ENCODE measurements at regions not wholly inside any gene's neighbourhood (a gene's known extent, or its start where the extent isn't known, plus 50 kb on each side); places are given as distances from the start of the nearest gene placed in this dataset.

DNA sequence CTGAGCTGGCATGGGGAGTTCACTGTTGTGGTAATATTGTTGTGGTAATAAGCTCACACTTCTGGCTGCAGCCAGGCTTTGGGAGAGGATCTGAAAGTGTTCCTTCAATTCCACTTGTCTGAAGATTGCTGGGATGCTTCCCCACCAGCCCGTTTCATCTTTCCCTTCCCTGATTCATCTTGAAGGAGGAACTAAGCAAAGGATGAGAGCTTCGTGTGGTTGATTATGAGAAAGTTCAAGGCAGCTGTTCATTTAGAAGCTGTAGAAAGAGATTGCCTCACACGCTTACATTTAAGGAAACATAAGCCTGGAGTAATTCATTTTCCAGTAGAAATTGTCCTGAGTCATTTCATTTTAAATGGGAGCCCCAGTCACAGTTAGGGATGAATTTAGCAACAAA lies 122.4 kb upstream of the GAS1 start:
- no peak overlapping the region for H3K27ac Mint-ChIP-seq
- Histone ChIP-seq H3K36me3 (ENCODE audit: insufficient read depth, low read length) (no peaks in the 10 kb centered on the region), H3K4me3 (ENCODE audit: low read length) (no peak overlapping the region), H3K4me1 (ENCODE audit: insufficient read depth, low read length) (no peaks in the 10 kb centered on the region), H3K9me3 (ENCODE audit: low read length) (no peaks in the 10 kb centered on the region), H3K27me3 (ENCODE audit: insufficient read depth, low read length, poor library complexity, severe bottlenecking) (no peaks in the 10 kb centered on the region), H3K27ac (ENCODE audit: low read depth, low read length) (no peak overlapping the region)
- ChIA-PET POLR2A (no interaction called here), CTCF (no interaction called here)
- no peaks in the 10 kb centered on the region for H3K36me3 Mint-ChIP-seq
- peaks cover 1 to 12% of the 10 kb centered on the region in 2 donors for H3K27me3 Mint-ChIP-seq
- H3K4me3 Mint-ChIP-seq: no peak overlapping the region
- DNase-seq: no peak
- no peaks in the 10 kb centered on the region for H3K4me1 Mint-ChIP-seq
- H3K9me3 Mint-ChIP-seq: no peaks in the 10 kb centered on the region

DNA sequence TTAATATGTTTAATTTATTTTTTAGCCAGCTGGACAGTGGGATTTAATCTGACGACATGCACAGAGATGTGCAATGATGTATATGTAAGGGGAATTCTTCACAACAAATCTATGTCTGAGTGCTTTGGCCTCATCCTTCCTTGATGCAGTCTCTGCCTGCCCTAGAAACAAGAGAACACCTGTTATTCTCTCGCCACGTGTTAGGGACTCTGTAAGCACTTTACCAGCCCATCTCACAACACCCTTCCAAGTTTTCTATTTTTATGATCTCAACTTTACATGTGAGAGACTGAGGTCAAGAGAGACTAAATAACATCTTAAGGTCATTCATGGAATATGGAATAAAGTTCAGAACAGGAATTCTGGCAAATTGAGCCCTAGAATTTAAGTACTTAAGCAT lies 123.0 kb upstream of the GAS1 start:
- peaks cover 1 to 12% of the 10 kb centered on the region in 2 donors for H3K27me3 Mint-ChIP-seq
- Histone ChIP-seq H3K4me3 (ENCODE audit: low read length) (no peak overlapping the region), H3K36me3 (ENCODE audit: insufficient read depth, low read length) (no peaks in the 10 kb centered on the region), H3K27me3 (ENCODE audit: insufficient read depth, low read length, poor library complexity, severe bottlenecking) (no peaks in the 10 kb centered on the region), H3K9me3 (ENCODE audit: low read length) (no peaks in the 10 kb centered on the region), H3K27ac (ENCODE audit: low read depth, low read length) (no peak overlapping the region), H3K4me1 (ENCODE audit: insufficient read depth, low read length) (no peaks in the 10 kb centered on the region)
- POLR2A ChIA-PET: no interaction called here
- no peaks in the 10 kb centered on the region for H3K36me3 Mint-ChIP-seq
- no peak overlapping the region for H3K4me3 Mint-ChIP-seq
- no peaks in the 10 kb centered on the region for H3K4me1 Mint-ChIP-seq
- no peaks in the 10 kb centered on the region for H3K9me3 Mint-ChIP-seq
- no peak overlapping the region for H3K27ac Mint-ChIP-seq
- no peak for DNase-seq
- CTCF ChIA-PET: no interaction called here

- H3K4me1 Mint-ChIP-seq: no peaks in the 10 kb centered on the region
These were observed 124.2 kb upstream of the GAS1 start for GRCh38 chr9:87071473-87071872.

DNA sequence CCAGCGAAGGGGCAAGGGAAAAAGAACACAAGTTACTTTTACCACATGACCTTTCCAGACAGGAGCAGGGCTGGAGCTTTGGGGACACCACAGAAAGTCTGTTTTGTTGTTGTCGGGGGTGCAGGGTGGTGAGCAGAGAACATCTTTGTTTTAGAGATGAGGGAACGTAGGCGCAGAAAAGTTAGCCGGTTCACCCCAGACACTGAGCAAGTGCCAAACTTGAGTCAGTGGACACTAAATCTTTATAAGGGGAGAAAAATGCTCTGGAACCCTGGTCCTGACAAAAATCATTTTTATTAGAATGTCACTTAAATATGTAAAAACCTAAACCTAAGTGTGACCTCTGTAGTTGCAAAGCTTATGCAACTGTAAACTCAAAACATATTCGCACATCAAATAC lies 126.4 kb upstream of the GAS1 start:
- Histone ChIP-seq H3K9me3 (ENCODE audit: low read length) (no peaks in the 10 kb centered on the region), H3K27ac (ENCODE audit: low read depth, low read length) (no peak overlapping the region), H3K4me1 (ENCODE audit: insufficient read depth, low read length) (no peaks in the 10 kb centered on the region), H3K36me3 (ENCODE audit: insufficient read depth, low read length) (no peaks in the 10 kb centered on the region), H3K4me3 (ENCODE audit: low read length) (no peak overlapping the region), H3K27me3 (ENCODE audit: insufficient read depth, low read length, poor library complexity, severe bottlenecking) (no peaks in the 10 kb centered on the region)
- no peak for DNase-seq
- peaks cover 4 to 12% of the 10 kb centered on the region in 2 donors for H3K27me3 Mint-ChIP-seq
- H3K27ac Mint-ChIP-seq: no peak overlapping the region
- POLR2A ChIA-PET: no interaction called here
- H3K9me3 Mint-ChIP-seq: peaks cover 0 to under 1% (median 0%) of the 10 kb centered on the region in 5 donors
- H3K4me3 Mint-ChIP-seq: no peak overlapping the region
- no peaks in the 10 kb centered on the region for H3K36me3 Mint-ChIP-seq
- CTCF ChIA-PET: no interaction called here
- no peaks in the 10 kb centered on the region for H3K4me1 Mint-ChIP-seq

More at GRCh38 chr9:87071473-87071872, 124.2 kb upstream of the GAS1 start:
- no peak for DNase-seq
- H3K36me3 ChIP-seq (ENCODE audit: insufficient read depth, low read length): no peaks in the 10 kb centered on the region
- H3K27ac Mint-ChIP-seq: no peak overlapping the region
- peaks cover 1 to 12% of the 10 kb centered on the region in 2 donors for H3K27me3 Mint-ChIP-seq
- ChIA-PET CTCF (no interaction called here), POLR2A (no interaction called here)
- H3K4me1 ChIP-seq (ENCODE audit: insufficient read depth, low read length): no peaks in the 10 kb centered on the region
- no peak overlapping the region for H3K4me3 Mint-ChIP-seq
- H3K4me3 ChIP-seq (ENCODE audit: low read length): no peak overlapping the region
- no peaks in the 10 kb centered on the region for H3K27me3 ChIP-seq (ENCODE audit: insufficient read depth, low read length, poor library complexity, severe bottlenecking)
- H3K9me3 Mint-ChIP-seq: no peaks in the 10 kb centered on the region
- no peaks in the 10 kb centered on the region for H3K9me3 ChIP-seq (ENCODE audit: low read length)
- H3K27ac ChIP-seq (ENCODE audit: low read depth, low read length): no peak overlapping the region
- H3K36me3 Mint-ChIP-seq: no peaks in the 10 kb centered on the region

DNA sequence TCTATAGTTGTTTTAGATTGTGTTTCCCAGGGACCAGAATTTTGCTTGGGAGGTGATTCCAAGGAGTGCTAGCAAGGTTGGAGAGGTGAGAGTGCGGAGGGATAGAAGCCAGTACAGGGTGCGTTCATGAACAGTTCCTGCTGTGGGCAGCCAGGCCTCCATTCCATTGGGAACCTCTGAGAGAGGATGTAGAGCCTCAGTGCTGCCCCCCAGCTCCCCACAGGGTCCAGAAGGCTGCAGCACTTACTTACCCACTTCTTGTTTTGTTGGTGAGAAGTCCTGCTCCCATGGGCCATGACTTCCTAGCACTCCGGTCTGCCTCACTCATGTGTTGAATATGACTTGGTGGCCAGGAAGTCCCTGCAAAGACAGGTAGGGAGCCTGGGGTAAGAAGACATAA lies 128.2 kb upstream of the GAS1 start:
- peaks cover 4 to 9% of the 10 kb centered on the region in 2 donors for H3K27me3 Mint-ChIP-seq
- H3K4me3 Mint-ChIP-seq: no peak overlapping the region
- no peaks in the 10 kb centered on the region for H3K36me3 ChIP-seq (ENCODE audit: insufficient read depth, low read length)
- no peak overlapping the region for H3K27ac Mint-ChIP-seq
- H3K4me3 ChIP-seq (ENCODE audit: low read length): no peak overlapping the region
- H3K27me3 ChIP-seq (ENCODE audit: insufficient read depth, low read length, poor library complexity, severe bottlenecking): no peaks in the 10 kb centered on the region
- H3K4me1 Mint-ChIP-seq: no peaks in the 10 kb centered on the region
- H3K9me3 ChIP-seq (ENCODE audit: low read length): no peaks in the 10 kb centered on the region
- no peaks in the 10 kb centered on the region for H3K36me3 Mint-ChIP-seq
- ChIA-PET CTCF (no interaction called here), POLR2A (no interaction called here)
- H3K27ac ChIP-seq (ENCODE audit: low read depth, low read length): no peak overlapping the region
- peaks cover 0 to 9% (median 3%) of the 10 kb centered on the region in 5 donors for H3K9me3 Mint-ChIP-seq
- H3K4me1 ChIP-seq (ENCODE audit: insufficient read depth, low read length): no peaks in the 10 kb centered on the region
- DNase-seq: no peak

- H3K27ac Mint-ChIP-seq: no peak overlapping the region
- no peak overlapping the region for H3K27ac ChIP-seq (ENCODE audit: low read depth, low read length)
- no peaks in the 10 kb centered on the region for H3K4me1 ChIP-seq (ENCODE audit: insufficient read depth, low read length)
- DNase-seq: no peak
- H3K27me3 ChIP-seq (ENCODE audit: insufficient read depth, low read length, poor library complexity, severe bottlenecking): no peaks in the 10 kb centered on the region
- ChIA-PET POLR2A (no interaction called here), CTCF (no interaction called here)
- peaks cover 0 to 9% (median 3%) of the 10 kb centered on the region in 5 donors for H3K9me3 Mint-ChIP-seq
- H3K4me1 Mint-ChIP-seq: no peaks in the 10 kb centered on the region
- no peaks in the 10 kb centered on the region for H3K9me3 ChIP-seq (ENCODE audit: low read length)
- H3K4me3 Mint-ChIP-seq: no peak overlapping the region
- H3K36me3 ChIP-seq (ENCODE audit: insufficient read depth, low read length): no peaks in the 10 kb centered on the region
- H3K27me3 Mint-ChIP-seq: peaks cover 4 to 9% of the 10 kb centered on the region in 2 donors
- H3K36me3 Mint-ChIP-seq: no peaks in the 10 kb centered on the region
- no peak overlapping the region for H3K4me3 ChIP-seq (ENCODE audit: low read length)
These were observed 129.5 kb upstream of the GAS1 start for GRCh38 chr9:87076825-87077224.

DNA sequence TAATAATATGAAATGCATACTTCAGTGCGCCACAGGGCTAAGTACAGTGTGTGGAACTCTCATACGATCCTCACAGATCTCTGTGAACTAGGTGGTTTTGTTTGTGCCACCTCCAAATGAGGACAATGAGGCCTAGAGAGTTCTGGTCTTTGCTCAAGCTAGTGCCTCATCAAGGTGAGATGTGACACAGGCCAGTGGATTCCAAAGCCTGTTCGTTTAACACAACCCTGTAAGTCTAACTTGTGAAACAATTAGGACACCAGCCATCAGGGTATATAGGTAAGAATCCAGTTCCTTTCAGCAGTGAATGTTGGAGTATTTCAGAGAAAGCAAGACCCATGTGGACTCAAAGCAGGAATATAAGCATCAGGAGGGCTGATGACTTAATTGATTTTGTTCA lies 130.7 kb upstream of the GAS1 start:
- H3K4me1 Mint-ChIP-seq: no peaks in the 10 kb centered on the region
- no peaks in the 10 kb centered on the region for H3K4me1 ChIP-seq (ENCODE audit: insufficient read depth, low read length)
- POLR2A ChIA-PET: no interaction called here
- H3K36me3 Mint-ChIP-seq: no peaks in the 10 kb centered on the region
- no peak overlapping the region for H3K27ac ChIP-seq (ENCODE audit: low read depth, low read length)
- H3K27ac Mint-ChIP-seq: peak overlapping the region in 1 of 8 donors; percentile 12
- no peaks in the 10 kb centered on the region for H3K36me3 ChIP-seq (ENCODE audit: insufficient read depth, low read length)
- no peaks in the 10 kb centered on the region for H3K9me3 ChIP-seq (ENCODE audit: low read length)
- no peak overlapping the region for H3K4me3 Mint-ChIP-seq
- H3K4me3 ChIP-seq (ENCODE audit: low read length): no peak overlapping the region
- CTCF ChIA-PET: interaction anchor here (1.4 kb wide), 1 partner anchor 10 kb away, joined by 3 read pairs; no protein-coding TSS in a partner anchor
- H3K27me3 ChIP-seq (ENCODE audit: insufficient read depth, low read length, poor library complexity, severe bottlenecking): no peaks in the 10 kb centered on the region
- peaks cover 0 to 9% (median 3%) of the 10 kb centered on the region in 5 donors for H3K9me3 Mint-ChIP-seq
- DNase-seq: no peak
- H3K27me3 Mint-ChIP-seq: peaks cover 3 to 5% of the 10 kb centered on the region in 2 donors

DNA sequence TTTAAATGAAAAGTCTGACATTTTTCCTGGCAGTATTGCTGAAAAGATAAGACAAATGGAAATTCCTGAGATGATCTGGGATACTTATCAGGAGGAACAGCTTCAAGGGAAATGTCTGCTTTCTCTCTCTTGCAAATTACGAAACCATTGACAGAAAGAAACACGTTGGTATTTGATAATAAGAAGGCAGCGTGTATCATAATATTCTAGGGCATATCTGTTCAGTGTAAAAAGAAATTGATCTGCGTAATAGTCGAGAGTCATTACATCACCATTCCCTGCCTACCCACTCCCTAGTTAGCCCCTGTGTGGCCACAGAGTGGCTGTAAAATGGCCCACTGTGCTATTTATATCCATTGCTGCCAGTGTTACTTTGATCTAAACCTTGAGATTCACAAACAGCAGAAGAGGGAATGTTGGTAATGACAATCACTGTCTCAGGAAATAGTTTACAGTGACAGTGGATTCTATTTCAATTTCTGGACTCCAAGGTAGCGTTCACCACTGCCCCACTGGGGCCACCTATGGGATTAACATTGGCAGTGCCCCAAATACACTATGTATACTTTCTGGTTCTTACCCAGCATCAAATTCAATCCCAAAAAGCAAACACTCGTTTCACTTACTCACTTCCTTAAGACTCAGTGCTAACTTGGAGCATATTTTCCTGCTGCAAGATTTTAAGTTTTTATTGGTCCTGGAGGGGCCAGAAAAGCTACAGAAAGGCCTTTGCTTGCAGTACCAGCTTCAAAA lies 133.4 kb upstream of the GAS1 start:
- Histone ChIP-seq H3K36me3 (ENCODE audit: insufficient read depth, low read length) (no peaks in the 10 kb centered on the region), H3K4me1 (ENCODE audit: insufficient read depth, low read length) (no peaks in the 10 kb centered on the region), H3K27ac (ENCODE audit: low read depth, low read length) (no peak overlapping the region), H3K4me3 (ENCODE audit: low read length) (no peak overlapping the region), H3K27me3 (ENCODE audit: insufficient read depth, low read length, poor library complexity, severe bottlenecking) (no peaks in the 10 kb centered on the region), H3K9me3 (ENCODE audit: low read length) (no peaks in the 10 kb centered on the region)
- Mint-ChIP-seq H3K27ac (no peak overlapping the region), H3K27me3 (peaks cover 0 to 3% of the 10 kb centered on the region in 2 donors), H3K9me3 (peaks cover 0 to 9% (median 3%) of the 10 kb centered on the region in 5 donors), H3K4me3 (no peak overlapping the region), H3K4me1 (no peaks in the 10 kb centered on the region), H3K36me3 (no peaks in the 10 kb centered on the region)
- ChIA-PET CTCF (no interaction called here), POLR2A (no interaction called here)
- no peak for DNase-seq
